Retinal pigment epithelial cell (primary cell): ENCODE measurements at regions not wholly inside any gene's neighbourhood (a gene's known extent, or its start where the extent isn't known, plus 50 kb on each side); places are given as distances from the start of the nearest gene placed in this dataset.

ENCODE experiments used
- DNase-seq: peaks from one replicate; pipeline ENCODE4 v3.0.0-alpha.2; 2010; ENCODE audit warnings: low read depth
- H3K4me3 ChIP-seq: 2 replicates; pipeline ENCODE4 v1.5.1; 2011; ENCODE audit warnings: mild to moderate bottlenecking, low read length, control low read depth, moderate library complexity
- TF ChIP-seq, protein P1 (sequence below): conservative IDR thresholded peaks from 2 replicates; pipeline ENCODE4 v1.5.1; 2011; ENCODE audit warnings: low read depth, low read length, control low read depth, inconsistent platforms

DNA sequence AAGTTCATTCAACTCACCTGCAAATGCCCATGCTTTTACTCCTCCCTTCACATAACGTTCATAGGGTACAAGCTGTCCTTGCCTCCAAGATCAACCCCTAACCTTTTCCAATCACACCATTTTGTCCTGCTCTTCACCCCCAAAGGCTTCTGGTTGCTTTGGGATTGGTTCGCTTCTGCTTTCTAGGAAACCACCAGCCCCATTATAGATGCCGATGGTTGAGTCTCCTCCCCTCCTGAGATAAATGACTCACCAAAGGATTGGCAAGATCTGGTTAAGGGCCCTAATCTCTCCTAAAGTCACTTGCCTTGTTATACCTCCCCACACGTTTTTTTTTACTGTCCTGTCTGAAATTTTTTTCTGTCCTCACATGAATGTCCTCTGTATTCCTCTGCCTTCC, 311.4 kb downstream of the HACE1 start:
- TF ChIP-seq, protein P1, sequence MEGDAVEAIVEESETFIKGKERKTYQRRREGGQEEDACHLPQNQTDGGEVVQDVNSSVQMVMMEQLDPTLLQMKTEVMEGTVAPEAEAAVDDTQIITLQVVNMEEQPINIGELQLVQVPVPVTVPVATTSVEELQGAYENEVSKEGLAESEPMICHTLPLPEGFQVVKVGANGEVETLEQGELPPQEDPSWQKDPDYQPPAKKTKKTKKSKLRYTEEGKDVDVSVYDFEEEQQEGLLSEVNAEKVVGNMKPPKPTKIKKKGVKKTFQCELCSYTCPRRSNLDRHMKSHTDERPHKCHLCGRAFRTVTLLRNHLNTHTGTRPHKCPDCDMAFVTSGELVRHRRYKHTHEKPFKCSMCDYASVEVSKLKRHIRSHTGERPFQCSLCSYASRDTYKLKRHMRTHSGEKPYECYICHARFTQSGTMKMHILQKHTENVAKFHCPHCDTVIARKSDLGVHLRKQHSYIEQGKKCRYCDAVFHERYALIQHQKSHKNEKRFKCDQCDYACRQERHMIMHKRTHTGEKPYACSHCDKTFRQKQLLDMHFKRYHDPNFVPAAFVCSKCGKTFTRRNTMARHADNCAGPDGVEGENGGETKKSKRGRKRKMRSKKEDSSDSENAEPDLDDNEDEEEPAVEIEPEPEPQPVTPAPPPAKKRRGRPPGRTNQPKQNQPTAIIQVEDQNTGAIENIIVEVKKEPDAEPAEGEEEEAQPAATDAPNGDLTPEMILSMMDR = no peak
- DNase-seq = no peak
- H3K4me3 ChIP-seq = no peak overlapping the region

- TF ChIP-seq, protein P1 = no peak
- no peak for DNase-seq
- H3K4me3 ChIP-seq = no peak overlapping the region
Measured at GRCh38 chr6:104541411-104541810, 318.3 kb downstream of the HACE1 start.

DNA sequence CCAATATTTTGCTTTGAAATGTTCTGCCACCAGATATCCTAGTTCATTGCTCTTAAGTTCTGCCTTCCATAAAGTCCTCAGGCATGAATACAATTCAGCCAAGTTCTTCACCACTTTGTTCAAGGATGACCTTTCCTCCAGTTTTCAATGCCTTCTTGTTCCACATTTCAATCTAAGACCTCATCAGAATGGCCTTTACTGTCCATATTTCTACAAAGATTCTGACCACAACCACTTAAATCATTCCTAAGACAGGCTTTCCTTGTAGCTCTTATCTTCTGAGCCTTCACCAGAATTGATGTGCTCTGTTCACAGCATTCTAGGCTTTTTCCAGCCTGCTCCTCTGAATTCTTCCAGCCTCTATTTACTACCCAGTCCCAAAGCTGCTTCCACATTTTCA, 319.0 kb downstream of the HACE1 start:
- H3K4me3 ChIP-seq = no peak overlapping the region
- TF ChIP-seq, protein P1 = no peak
- DNase-seq = no peak

DNA sequence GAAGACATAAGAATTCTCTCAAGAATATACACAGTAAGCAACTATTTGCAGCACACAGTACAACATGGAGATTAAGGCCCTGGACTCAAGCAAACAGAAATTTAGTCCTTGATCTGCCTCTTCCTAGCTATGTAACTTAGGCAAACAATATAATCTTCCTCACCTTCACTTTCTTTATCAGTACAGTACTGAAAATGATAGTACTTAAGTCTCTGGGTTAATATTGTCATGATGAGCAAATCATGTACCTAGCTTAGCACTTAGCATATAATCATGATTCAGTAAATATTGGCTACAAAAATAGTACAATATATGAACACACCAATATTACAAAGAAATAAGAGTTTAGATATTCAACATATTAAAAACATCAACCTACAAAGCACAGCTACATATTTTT, 320.5 kb downstream of the HACE1 start:
- no peak for DNase-seq
- no peak overlapping the region for H3K4me3 ChIP-seq
- TF ChIP-seq, protein P1 = no peak

DNA sequence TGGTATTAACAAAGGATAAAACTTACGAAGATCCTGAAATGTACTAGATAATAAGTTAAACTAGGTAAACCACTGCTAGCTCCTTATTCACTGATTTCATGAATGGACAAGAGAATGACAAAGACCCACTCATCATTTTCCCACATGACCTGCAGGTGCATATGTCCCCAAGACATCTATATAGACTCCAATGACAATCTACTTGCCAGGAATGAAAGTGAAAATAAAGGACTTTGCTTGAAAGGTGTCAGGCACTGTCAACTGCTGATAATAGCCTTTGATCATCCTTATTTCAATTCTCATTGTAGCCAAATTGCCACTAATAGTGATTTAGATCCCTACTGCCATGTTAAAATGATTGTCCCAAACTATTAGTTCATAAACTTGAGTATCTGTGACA, 321.8 kb downstream of the HACE1 start:
- TF ChIP-seq, protein P1 = no peak
- no peak overlapping the region for H3K4me3 ChIP-seq
- DNase-seq = no peak

GRCh38 chr6:104537180-104537579, 322.5 kb downstream of the HACE1 start:
- TF ChIP-seq, protein P1 = no peak
- DNase-seq = peak; percentile 63
- H3K4me3 ChIP-seq = no peak overlapping the region

- TF ChIP-seq, protein P1 = no peak
- DNase-seq = no peak
- H3K4me3 ChIP-seq = no peak overlapping the region
Measured at GRCh38 chr6:104532462-104532861, 327.3 kb downstream of the HACE1 start.
